ENCODE measurements at regions not wholly inside any gene's neighbourhood (a gene's known extent, or its start where the extent isn't known, plus 50 kb on each side); places are given as distances from the start of the nearest gene placed in this dataset.

DNA sequence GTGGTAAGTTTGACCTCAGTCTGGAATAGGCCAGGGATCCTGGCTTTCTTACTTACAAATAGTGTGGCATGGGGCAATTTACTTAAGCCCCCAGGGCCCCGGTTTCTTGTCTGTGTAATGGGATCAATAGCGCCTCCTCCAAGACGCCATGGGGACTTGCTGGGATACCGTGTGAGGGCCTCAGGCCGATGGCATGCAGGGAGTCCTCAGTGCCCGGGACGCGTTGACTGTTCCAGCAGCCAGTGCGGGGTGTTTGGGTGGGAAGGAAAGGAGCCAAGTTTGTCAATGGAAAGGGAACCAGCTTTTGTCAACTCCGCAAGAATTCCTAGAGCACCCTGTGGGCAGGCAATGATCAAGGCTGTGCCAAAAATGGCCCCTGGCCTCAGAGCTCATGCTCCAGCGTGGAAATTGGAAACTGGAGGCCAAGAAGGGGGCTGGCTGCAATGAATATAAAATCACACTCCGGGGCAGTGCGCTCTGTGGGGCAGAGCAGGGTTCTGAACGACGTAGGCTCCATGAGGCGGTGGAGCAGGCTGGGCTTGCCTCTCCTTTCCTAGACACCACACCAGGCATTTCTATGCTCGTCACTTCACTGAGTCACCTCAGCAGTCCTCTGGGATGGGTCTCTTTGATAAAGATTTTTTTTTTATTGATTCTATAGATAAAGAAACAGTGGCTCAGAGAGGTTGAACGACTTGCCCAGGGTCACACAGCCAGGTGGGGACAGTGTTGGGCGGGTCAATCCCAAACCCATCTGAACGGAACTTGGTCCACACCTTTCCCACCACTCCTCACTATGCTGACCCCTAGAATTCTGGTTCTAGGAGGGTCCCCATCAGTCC is 56.7 kb upstream of the ASAP2 start:
- no peak for TF ChIP-seq EZH2 (IDR thresholded peaks at IDR 0.05; ENCODE audit: borderline replicate concordance, low read depth, low read length, poor library complexity, severe bottlenecking)
- TF ChIP-seq, protein P1, sequence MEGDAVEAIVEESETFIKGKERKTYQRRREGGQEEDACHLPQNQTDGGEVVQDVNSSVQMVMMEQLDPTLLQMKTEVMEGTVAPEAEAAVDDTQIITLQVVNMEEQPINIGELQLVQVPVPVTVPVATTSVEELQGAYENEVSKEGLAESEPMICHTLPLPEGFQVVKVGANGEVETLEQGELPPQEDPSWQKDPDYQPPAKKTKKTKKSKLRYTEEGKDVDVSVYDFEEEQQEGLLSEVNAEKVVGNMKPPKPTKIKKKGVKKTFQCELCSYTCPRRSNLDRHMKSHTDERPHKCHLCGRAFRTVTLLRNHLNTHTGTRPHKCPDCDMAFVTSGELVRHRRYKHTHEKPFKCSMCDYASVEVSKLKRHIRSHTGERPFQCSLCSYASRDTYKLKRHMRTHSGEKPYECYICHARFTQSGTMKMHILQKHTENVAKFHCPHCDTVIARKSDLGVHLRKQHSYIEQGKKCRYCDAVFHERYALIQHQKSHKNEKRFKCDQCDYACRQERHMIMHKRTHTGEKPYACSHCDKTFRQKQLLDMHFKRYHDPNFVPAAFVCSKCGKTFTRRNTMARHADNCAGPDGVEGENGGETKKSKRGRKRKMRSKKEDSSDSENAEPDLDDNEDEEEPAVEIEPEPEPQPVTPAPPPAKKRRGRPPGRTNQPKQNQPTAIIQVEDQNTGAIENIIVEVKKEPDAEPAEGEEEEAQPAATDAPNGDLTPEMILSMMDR (conservative IDR thresholded peaks at IDR 0.05; ENCODE audit: low read depth, low read length): no peak
- CTCF ChIA-PET: no interaction called here
- POLR2A ChIA-PET (ENCODE audit: low non-redundant PET): no interaction called here
- Histone ChIP-seq H3K36me3 (ENCODE audit: insufficient read depth, low read length, poor library complexity, severe bottlenecking) (no peaks in the 10 kb centered on the region), H3K4me1 (ENCODE audit: insufficient read depth, low read length, poor library complexity, severe bottlenecking) (peaks cover 13% of the 10 kb centered on the region), H3K4me3 (ENCODE audit: low read depth, low read length, poor library complexity, severe bottlenecking) (no peak overlapping the region), H3K27me3 (replicated peaks; ENCODE audit: insufficient read depth, low read depth, low read length, poor library complexity) (no peaks in the 10 kb centered on the region), H3K9me3 (ENCODE audit: low read depth, low read length, poor library complexity, severe bottlenecking) (no peaks in the 10 kb centered on the region), H3K27ac (ENCODE audit: low read depth, low read length, poor library complexity, severe bottlenecking) (no peak overlapping the region)
- DNase-seq (ENCODE audit: low spot score): no peak
- BruUV-seq (replicated peaks): no TSS peak
- intact Hi-C loops (cut with micrococcal nuclease; ENCODE audit: unreplicated experiment): no loop called here

DNA sequence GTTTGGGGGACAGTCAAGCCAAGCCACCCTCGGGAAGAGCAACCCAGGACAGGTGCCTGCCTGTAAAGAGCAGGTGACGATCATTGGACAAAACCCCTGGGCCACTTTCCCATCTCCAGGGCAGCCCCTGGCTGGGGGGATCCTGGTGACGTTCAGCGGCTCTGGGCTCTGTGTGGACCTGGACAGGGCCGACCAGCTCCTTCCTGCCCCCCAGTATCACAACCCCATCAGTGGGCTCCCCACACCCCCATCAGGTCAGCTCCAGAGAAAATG is 57.3 kb upstream of the ASAP2 start:
- no peak for TF ChIP-seq EZH2 (IDR thresholded peaks at IDR 0.05; ENCODE audit: borderline replicate concordance, low read depth, low read length, poor library complexity, severe bottlenecking)
- TF ChIP-seq, protein P1 (conservative IDR thresholded peaks at IDR 0.05; ENCODE audit: low read depth, low read length): no peak
- Histone ChIP-seq H3K4me1 (ENCODE audit: insufficient read depth, low read length, poor library complexity, severe bottlenecking) (peaks cover 14% of the 10 kb centered on the region), H3K27ac (ENCODE audit: low read depth, low read length, poor library complexity, severe bottlenecking) (no peak overlapping the region), H3K4me3 (ENCODE audit: low read depth, low read length, poor library complexity, severe bottlenecking) (no peak overlapping the region), H3K9me3 (ENCODE audit: low read depth, low read length, poor library complexity, severe bottlenecking) (no peaks in the 10 kb centered on the region), H3K27me3 (replicated peaks; ENCODE audit: insufficient read depth, low read depth, low read length, poor library complexity) (no peaks in the 10 kb centered on the region), H3K36me3 (ENCODE audit: insufficient read depth, low read length, poor library complexity, severe bottlenecking) (no peaks in the 10 kb centered on the region)
- POLR2A ChIA-PET (ENCODE audit: low non-redundant PET): no interaction called here
- no peak for DNase-seq (ENCODE audit: low spot score)
- intact Hi-C loops (cut with micrococcal nuclease; ENCODE audit: unreplicated experiment): no loop called here
- BruUV-seq (replicated peaks): no TSS peak
- CTCF ChIA-PET: no interaction called here

DNA sequence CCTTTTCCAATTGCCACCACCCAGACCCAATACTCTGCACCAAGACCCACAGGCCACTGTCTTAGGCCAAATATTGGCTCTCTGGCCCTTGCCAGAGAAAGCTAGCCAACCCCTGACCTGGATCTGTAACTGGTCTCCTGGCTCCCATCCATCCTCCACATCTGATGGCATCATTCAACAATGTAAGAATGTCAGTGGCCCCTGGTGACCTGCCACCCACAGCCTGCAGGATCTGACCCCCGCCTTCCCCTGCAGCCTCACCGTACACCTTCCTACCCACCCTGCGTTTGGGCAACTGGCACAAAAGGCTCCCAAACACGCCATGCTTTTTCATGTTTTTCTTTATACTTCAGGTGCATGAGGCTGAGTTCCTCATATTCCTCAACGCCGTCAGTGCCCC is 60.0 kb upstream of the ASAP2 start:
- CTCF ChIA-PET: no interaction called here
- intact Hi-C loops (cut with micrococcal nuclease; ENCODE audit: unreplicated experiment): no loop called here
- POLR2A ChIA-PET (ENCODE audit: low non-redundant PET): no interaction called here

More for the DNA sequence above, 60.0 kb upstream of the ASAP2 start:
- H3K9me3 ChIP-seq (ENCODE audit: low read depth, low read length, poor library complexity, severe bottlenecking): no peaks in the 10 kb centered on the region
- TF ChIP-seq, protein P1 (conservative IDR thresholded peaks at IDR 0.05; ENCODE audit: low read depth, low read length): no peak
- TF ChIP-seq EZH2 (IDR thresholded peaks at IDR 0.05; ENCODE audit: borderline replicate concordance, low read depth, low read length, poor library complexity, severe bottlenecking): no peak
- H3K36me3 ChIP-seq (ENCODE audit: insufficient read depth, low read length, poor library complexity, severe bottlenecking): no peaks in the 10 kb centered on the region
- BruUV-seq (replicated peaks): no TSS peak
- DNase-seq (ENCODE audit: low spot score): no peak
- peaks cover 12% of the 10 kb centered on the region for H3K4me1 ChIP-seq (ENCODE audit: insufficient read depth, low read length, poor library complexity, severe bottlenecking)
- no peaks in the 10 kb centered on the region for H3K27me3 ChIP-seq (replicated peaks; ENCODE audit: insufficient read depth, low read depth, low read length, poor library complexity)
- H3K4me3 ChIP-seq (ENCODE audit: low read depth, low read length, poor library complexity, severe bottlenecking): no peak overlapping the region
- H3K27ac ChIP-seq (ENCODE audit: low read depth, low read length, poor library complexity, severe bottlenecking): no peak overlapping the region
